ENCODE measurements at regions not wholly inside any gene's neighbourhood (a gene's known extent, or its start where the extent isn't known, plus 50 kb on each side); places are given as distances from the start of the nearest gene placed in this dataset.

DNA sequence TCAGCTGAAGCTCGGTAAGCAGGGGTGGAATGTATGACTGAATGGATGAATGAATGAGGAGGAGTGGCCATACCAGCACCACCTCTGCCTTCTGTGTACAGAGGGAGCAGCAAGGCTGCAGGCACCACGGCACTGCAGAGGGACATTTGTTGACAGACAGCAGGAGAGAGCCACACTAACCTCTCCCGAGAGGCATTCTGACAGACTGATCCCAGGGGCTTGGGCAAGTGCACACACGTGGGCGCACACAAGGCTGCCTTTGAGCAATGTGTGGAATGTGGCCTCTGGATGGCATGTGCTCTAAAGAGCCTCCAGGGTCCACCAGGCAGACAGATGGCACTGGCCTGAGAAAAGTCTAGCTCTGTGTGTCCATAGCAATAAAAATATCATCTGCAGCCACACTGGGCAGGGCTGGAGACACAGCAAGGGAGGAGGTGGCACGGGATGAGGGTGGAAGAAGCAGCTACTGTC, 111.8 kb downstream of the ACTL7B start (continued):
- TF ChIP-seq ZNF709 (CRISPR knock-in tag; IDR thresholded peaks at IDR 0.05) (no peak), CBX2 (IDR thresholded peaks at IDR 0.05; ENCODE audit: low read depth, low read length) (no peak), CBX2 (CRISPR knock-in tag; IDR thresholded peaks at IDR 0.05; ENCODE audit: low read depth) (no peak), SOX13 (IDR thresholded peaks at IDR 0.05) (no peak), SOX13 (CRISPR knock-in tag; conservative IDR thresholded peaks at IDR 0.05 in 1 of 2, IDR thresholded peaks at IDR 0.05 in 1 of 2) (peak in 1 of 2 experiments; percentile 63; a peak in 2 of 4 replicates), ZFY (CRISPR knock-in tag; IDR thresholded peaks at IDR 0.05) (no peak), MAFG (CRISPR knock-in tag; IDR thresholded peaks at IDR 0.05) (no peak), KLF11 (CRISPR knock-in tag; IDR thresholded peaks at IDR 0.05) (no peak), NFE2L1 (CRISPR knock-in tag; IDR thresholded peaks at IDR 0.05; ENCODE audit: borderline replicate concordance) (no peak), KDM1A (CRISPR knock-in tag; IDR thresholded peaks at IDR 0.05) (no peak), ZNF335 (CRISPR knock-in tag; IDR thresholded peaks at IDR 0.05) (no peak), KAT2B (IDR thresholded peaks at IDR 0.05; ENCODE audit: borderline replicate concordance, low read depth, low read length) (no peak), ATAD3A (CRISPR knock-in tag; IDR thresholded peaks at IDR 0.05) (no peak), CREB1 (IDR thresholded peaks at IDR 0.05) (no peak), CREB1 (CRISPR knock-in tag; IDR thresholded peaks at IDR 0.05) (no peak), HNRNPUL1 (IDR thresholded peaks at IDR 0.05; ENCODE audit: low read depth, low read length) (no peak), AKAP8 (CRISPR knock-in tag; IDR thresholded peaks at IDR 0.05) (no peak), ZNF530 (CRISPR knock-in tag; IDR thresholded peaks at IDR 0.05; ENCODE audit: low read depth) (no peak), NR2F1 (CRISPR knock-in tag; IDR thresholded peaks at IDR 0.05) (no peak), MZF1 (CRISPR knock-in tag; IDR thresholded peaks at IDR 0.05; ENCODE audit: borderline replicate concordance) (no peak), SUZ12 (IDR thresholded peaks at IDR 0.05; ENCODE audit: low read depth, low read length) (no peak), RBAK (CRISPR knock-in tag; IDR thresholded peaks at IDR 0.05) (no peak)
- TF ChIP-seq, protein P1, sequence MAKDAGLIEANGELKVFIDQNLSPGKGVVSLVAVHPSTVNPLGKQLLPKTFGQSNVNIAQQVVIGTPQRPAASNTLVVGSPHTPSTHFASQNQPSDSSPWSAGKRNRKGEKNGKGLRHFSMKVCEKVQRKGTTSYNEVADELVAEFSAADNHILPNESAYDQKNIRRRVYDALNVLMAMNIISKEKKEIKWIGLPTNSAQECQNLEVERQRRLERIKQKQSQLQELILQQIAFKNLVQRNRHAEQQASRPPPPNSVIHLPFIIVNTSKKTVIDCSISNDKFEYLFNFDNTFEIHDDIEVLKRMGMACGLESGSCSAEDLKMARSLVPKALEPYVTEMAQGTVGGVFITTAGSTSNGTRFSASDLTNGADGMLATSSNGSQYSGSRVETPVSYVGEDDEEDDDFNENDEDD (CRISPR knock-in tag; IDR thresholded peaks at IDR 0.05; ENCODE audit: borderline replicate concordance): no peak
- TF ChIP-seq, protein P2, sequence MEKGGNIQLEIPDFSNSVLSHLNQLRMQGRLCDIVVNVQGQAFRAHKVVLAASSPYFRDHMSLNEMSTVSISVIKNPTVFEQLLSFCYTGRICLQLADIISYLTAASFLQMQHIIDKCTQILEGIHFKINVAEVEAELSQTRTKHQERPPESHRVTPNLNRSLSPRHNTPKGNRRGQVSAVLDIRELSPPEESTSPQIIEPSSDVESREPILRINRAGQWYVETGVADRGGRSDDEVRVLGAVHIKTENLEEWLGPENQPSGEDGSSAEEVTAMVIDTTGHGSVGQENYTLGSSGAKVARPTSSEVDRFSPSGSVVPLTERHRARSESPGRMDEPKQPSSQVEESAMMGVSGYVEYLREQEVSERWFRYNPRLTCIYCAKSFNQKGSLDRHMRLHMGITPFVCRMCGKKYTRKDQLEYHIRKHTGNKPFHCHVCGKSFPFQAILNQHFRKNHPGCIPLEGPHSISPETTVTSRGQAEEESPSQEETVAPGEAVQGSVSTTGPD (CRISPR knock-in tag; IDR thresholded peaks at IDR 0.05): no peak
- TF ChIP-seq, protein P3, sequence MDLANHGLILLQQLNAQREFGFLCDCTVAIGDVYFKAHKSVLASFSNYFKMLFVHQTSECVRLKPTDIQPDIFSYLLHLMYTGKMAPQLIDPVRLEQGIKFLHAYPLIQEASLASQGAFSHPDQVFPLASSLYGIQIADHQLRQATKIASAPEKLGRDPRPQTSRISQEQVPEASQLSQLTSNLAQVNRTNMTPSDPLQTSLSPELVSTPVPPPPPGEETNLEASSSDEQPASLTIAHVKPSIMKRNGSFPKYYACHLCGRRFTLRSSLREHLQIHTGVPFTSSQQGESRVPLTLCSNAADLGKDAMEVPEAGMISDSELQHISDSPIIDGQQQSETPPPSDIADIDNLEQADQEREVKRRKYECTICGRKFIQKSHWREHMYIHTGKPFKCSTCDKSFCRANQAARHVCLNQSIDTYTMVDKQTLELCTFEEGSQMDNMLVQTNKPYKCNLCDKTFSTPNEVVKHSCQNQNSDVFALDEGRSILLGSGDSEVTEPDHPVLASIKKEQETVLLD (CRISPR knock-in tag; IDR thresholded peaks at IDR 0.05; ENCODE audit: low read depth): no peak
- TF ChIP-seq, protein P4, sequence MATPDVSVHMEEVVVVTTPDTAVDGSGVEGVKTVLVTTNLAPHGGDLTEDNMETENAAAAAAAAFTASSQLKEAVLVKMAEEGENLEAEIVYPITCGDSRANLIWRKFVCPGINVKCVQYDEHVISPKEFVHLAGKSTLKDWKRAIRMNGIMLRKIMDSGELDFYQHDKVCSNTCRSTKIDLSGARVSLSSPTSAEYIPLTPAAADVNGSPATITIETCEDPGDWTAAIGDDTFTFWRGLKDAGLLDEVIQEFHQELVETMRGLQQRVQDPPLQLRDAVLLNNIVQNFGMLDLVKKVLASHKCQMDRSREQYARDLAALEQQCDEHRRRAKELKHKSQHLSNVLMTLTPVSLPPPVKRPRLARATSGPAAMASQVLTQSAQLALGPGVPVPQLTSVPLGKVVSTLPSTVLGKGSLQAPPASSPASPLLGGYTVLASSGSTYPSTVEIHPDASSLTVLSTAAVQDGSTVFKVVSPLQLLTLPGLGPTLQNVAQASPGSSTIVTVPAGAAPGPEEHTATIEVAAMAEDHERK (CRISPR knock-in tag; IDR thresholded peaks at IDR 0.05; ENCODE audit: low read depth): no peak
- TF ChIP-seq, protein P5, sequence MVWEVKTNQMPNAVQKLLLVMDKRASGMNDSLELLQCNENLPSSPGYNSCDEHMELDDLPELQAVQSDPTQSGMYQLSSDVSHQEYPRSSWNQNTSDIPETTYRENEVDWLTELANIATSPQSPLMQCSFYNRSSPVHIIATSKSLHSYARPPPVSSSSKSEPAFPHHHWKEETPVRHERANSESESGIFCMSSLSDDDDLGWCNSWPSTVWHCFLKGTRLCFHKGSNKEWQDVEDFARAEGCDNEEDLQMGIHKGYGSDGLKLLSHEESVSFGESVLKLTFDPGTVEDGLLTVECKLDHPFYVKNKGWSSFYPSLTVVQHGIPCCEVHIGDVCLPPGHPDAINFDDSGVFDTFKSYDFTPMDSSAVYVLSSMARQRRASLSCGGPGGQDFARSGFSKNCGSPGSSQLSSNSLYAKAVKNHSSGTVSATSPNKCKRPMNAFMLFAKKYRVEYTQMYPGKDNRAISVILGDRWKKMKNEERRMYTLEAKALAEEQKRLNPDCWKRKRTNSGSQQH (CRISPR knock-in tag; IDR thresholded peaks at IDR 0.05; ENCODE audit: low read depth): 0 out of 2 replicates have a peak, but pooled peaks have one; percentile 44

All from HepG2 (cell line).